NCI-H1092 treated with DMSO at 0.1 percent for 48 hours (cell line): ENCODE measurements at regions not wholly inside any gene's neighbourhood (a gene's known extent, or its start where the extent isn't known, plus 50 kb on each side); places are given as distances from the start of the nearest gene placed in this dataset.
"Not testable (repeated sequence)": the region's sequence is repeated elsewhere in the genome, so short reads cannot be mapped to it uniquely, and the experiment has no call there.

Experiments used
- DNase-seq: peaks from one replicate; lab custom pipeline; 2025; lab: John Stamatoyannopoulos, UW

DNA sequence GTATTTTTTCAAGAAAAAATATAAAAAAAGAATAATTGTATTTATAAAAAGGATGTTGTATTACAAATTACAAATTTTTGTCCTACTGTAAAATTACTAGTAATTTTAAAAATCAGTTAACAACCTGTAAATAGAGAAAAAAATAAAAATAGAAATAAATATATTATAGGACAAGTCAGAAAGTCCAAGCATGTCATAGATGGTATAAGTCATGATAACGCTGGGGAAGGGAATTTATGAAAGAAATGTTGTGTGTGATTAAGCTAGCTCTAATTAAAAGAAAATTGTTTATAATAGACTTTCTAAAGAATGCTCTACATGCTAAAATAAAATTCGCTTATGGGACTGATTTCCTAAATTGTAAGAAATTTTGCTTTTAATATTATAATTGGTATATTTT lies 2329.9 kb downstream of the ARAP2 start:
- no peak for DNase-seq

DNA sequence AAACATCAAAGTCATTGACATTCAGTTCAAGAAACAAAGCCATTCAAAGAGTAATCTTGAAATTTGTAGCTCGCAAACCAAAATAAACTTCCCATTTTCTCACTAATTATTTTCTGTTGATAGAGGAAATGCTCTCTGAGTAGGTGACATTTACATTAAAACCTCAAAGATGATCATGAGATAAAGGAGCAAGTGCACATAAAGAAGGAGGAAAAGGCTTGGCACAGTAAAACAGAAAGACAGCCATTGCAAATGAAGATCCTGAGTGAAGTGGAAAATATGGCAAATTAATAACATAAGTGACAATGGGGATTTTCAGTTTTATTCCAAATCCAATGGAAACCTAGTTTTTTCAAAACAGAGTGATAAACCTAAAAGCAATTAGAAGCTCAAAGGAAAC lies 2320.8 kb downstream of the ARAP2 start:
- DNase-seq, result no peak

DNA sequence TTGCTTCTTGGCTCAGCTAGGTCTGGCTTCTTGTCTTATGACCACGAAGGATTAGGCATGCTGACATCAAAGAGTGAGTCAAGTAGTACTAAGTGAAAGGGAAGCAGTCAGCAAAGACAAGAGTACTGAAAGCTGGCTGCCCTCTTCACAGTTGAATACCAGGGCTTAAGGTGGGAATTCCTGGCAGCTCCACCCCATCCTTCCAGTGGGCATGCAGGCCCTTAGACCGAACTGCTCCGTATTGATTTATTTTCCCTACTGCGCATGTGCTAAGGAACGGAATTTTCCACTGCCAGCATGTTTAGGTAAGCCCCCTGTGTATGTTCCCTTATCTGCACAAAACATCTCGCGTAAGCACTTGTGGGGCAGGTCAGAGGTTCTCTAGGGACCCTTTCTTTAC lies 2320.1 kb downstream of the ARAP2 start:
- no peak for DNase-seq

DNA sequence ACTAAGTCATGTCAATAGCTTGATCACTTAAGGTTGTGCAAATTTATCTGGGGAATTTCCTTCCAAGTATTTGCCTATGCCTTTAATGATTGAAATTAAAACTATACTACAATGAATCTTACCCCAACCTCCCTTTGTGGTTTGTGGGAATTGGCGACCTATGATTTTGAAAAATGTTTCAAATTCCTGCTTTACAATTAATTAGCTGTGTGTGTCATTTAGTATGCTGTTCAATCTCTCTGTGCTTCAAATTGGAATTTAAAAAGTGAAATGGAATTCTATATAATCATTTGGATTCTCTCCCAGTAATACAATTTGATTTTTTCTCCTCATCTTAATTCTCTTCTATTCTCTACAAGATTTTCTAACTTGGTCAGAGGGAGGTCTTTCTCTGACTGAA lies 2319.5 kb downstream of the ARAP2 start:
- no peak for DNase-seq

DNA sequence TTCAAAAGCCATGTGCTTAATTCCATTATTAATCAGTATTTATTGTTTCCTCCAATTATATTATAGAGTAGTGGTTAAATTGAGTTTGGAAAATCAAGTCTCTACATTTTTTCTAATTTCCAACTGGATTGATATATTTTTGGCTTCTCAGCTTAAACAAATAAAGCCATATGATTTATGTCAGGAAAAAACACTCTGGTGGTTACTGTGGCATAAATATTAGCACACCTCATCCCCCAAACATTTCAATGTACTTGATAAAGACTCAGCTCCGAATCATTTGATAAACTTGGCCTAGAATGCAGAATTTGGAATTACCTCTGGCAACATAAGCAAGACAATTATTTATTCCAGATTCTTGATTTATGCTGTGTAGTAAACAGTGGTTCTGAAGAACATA lies 2313.8 kb downstream of the ARAP2 start:
- DNase-seq, result no peak

DNA sequence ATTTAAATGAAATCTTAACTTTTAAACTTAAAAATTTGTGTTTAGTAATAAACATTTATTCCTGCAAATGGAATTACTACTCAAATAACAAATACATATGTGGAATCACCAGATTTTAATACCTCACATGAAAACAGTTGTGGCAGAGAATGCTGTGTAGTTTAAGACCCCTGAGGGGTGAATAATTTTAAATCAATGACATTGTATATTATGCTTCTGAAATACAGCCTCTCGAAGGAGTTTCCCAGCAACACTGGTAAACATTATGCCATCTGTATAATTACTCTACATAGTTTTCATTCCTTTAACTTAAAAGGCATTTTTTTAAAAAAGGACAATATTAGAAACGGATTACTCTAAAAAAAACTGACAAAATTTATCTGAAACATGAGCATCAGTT lies 2313.3 kb downstream of the ARAP2 start:
- DNase-seq, result no peak

DNA sequence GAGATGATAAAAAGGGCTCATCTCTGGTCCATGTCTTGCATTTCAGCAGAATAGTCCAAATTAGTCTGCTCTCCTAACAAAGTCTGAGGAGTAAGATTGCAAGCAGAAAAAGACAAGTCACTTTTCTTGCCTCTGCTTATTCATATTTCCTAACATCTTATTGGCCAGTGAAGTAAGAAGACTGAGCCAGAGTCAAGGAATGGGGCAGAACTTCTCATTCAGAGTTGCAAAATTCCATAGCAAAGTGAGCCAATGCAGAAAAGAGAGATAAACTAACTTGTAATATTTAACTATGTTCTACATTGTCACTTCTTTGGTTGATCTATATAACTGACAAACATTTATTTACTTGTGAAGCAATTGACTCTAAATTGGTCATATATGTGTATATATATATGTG lies 2304.0 kb downstream of the ARAP2 start:
- DNase-seq, result no peak

DNA sequence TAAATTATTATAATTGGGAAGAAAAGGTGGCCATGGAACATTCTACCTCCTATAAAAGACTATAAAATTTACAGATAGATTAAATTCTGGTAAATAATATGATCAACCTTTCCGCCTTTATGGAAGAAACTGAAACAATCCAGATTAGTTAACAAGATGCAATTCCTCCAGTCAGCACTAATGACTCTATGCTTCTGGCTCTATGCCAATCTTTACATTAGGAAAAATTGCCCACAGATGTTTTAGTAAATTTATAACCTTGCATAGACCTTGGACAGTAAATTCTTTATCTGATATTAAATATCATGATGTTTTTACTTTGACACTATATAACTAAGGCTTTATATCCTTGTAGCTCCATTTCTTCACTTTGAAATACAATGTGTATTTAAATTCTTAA lies 2302.5 kb downstream of the ARAP2 start:
- no peak for DNase-seq

DNA sequence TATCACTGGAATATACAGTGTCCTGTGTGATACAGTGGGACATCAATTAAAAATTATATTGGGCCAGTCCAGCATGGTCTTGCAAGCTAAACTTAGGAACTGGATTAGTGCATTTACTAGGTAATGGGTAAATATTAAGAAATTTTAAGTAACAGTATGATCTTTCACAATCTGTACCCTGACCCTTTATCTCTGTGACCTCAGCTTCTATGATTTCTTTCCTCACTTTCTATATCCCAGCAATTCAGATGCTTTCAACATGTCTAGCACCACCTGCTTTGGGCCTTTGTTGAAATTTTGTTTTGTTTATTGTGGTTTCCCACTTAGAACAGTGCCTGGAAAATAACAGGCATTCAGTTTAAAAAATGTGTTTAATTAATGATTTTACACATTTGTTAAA lies 2295.4 kb downstream of the ARAP2 start:
- no peak for DNase-seq

DNA sequence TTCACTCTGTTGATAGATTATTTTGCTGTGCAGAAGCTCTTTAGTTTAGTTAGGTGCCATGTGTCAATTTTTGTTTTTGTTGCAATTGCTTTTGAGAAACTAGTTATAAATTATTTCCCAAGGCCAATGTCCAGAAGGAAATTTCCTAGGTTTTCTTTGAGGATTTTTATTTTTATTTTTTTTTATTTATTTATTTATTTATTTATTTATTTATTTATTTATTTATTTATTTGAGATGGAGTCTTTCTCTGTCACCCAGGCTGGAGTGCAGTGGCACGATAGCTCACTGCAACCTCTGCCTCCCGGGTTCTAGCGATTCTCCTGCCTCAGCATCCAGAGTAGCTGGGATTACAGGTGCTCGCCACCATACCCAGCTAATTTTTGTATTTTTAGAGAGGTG lies 2290.5 kb downstream of the ARAP2 start:
- not testable (repeated sequence) for DNase-seq

DNA sequence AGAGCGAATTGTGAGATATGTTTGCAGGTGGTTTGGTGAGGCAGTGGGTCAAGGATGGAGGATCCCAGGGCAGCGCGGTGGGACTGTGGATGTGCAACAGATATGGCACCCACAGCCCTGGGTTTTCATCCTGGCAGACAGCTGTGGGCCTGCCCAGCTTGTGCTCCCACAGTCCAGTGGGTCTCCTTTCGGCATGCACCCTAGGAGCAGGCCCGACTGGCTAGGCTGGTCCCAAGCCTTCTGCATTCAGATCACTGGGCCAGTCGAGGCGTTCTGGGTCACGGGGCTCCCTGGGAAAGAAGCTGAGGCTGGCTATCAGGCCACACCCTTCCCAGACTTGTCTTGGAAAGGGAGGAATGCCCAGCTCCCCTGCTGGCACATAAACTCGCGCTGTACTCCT lies 2289.6 kb downstream of the ARAP2 start:
- DNase-seq, result no peak

DNA sequence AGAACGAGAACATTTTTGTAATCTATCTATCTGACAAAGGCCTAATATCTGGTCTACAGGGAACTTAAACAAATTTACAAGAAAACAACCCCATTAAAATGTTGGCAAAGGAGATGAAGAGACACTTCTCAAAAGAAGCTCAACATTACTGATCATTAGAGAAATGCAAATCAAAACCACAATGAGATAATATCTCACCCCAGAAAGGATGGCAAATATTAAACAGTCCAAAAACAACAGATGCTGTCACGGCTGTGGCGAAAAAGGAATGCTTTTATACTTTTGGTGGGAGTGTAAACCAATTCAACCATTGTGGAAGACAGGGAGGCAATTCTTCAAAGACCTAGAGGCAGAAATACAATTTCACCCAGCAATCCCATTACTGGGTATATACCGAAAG lies 2284.8 kb downstream of the ARAP2 start:
- DNase-seq, result no peak

DNA sequence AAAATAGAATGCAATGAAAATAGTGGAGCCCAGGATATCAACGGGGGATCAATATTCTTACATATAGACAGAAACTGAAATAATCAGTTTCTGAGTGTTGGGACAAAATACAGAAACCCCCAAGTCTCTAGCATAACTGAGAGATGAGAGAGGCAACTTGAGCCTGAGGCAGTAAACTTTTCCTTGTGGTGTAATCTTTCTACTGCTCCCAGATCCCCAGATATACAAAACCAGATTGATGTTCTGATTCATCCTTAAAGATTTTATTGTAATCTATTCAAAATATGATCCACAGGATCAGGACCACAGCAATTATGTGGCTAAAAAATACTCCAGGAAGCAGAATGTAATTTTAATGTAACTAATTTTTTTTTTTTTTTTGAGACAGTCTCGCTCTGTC lies 2282.6 kb downstream of the ARAP2 start:
- DNase-seq, result no peak

DNA sequence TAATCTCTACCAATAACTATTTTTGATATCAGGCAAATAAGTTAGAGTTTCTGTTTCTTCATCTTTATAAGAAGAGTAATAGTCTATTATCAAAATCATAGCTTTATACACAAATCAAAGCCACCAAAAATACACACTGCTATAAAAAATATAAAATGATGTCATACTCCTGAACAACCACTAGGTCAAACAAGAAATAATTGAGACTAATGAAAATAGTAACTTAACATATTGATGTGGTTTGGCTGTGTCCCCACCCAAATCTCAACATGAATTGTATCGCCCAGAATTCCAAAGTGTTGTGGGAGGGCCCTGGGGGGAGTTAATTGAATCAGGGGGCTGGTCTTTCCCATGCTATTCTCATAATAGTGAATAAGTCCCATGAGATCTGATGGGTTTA lies 2277.5 kb downstream of the ARAP2 start:
- DNase-seq, result no peak

DNA sequence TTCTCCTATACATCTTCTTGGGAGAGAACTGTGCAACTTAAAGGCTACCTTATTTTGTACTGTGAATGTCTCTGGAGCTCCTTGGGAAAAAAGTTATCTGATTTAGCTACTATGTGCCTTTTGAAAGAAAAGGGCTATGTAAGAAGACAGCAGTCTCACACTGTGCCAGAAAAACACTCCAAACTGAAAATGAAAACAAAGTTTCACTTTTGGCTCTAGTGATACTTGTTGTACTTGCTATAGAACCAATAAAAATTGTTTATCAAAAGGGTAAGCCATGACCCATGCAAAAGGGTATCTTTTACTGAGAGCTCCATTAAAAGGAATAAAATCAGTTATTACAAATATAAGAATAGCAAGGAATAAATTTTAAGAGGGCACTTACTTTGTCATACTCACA lies 2270.0 kb downstream of the ARAP2 start:
- no peak for DNase-seq

DNA sequence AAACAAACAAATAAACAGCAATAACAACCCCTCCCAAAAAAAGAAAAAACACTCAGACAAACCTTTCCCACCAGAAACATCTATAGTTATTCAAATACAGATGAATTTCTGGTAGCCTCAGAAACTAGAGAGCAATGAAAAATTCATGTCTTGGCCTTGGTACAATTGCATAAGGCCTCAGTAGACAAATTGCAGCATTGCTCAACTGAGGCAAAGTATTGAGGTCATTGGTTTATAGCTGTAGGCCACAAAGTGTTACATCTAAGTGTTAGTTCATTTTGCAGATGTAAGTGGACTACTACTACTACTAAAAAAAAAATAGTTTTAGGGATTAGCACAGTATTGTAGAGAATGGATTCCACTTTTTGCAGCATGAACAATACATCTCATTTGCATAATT lies 2268.3 kb downstream of the ARAP2 start:
- no peak for DNase-seq

DNA sequence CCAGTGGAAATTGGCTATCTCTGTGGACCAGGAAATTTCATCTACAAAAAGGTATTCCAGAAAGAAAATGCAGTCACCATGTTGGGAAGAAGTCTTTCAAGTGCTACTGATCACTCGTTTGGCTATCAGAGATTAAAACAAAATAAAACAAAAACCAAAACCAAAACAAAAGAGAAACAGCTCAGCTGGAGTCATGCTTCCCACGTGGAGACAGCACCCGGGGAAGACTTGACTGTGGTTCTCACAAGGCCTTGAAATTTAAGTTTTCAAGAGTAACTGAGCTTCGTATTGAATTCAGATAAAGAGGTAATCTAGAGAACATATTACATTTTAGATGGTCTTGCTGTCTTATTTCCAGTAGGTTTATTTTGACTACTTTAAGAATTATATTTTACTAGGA lies 2264.5 kb downstream of the ARAP2 start:
- DNase-seq, result not testable (repeated sequence)

DNA sequence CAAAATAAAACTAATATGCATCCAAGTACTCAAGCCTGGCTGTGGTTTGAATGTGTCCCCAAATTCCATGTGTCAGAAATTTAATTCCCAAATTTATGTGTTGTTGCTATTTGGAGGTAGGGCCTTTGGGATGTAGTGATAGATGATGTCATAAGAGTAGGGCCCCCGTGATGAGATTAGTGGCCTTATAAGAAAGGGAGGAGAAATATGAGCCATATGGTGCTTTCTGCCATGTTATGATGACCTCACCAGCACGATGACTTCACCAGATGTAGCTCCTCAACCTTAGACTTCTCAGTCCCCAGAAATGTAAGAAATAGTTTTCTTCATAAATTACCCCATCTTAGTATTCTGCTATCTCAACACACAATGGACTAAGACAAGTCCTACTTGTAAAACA lies 2264.0 kb downstream of the ARAP2 start:
- DNase-seq, result no peak

DNA sequence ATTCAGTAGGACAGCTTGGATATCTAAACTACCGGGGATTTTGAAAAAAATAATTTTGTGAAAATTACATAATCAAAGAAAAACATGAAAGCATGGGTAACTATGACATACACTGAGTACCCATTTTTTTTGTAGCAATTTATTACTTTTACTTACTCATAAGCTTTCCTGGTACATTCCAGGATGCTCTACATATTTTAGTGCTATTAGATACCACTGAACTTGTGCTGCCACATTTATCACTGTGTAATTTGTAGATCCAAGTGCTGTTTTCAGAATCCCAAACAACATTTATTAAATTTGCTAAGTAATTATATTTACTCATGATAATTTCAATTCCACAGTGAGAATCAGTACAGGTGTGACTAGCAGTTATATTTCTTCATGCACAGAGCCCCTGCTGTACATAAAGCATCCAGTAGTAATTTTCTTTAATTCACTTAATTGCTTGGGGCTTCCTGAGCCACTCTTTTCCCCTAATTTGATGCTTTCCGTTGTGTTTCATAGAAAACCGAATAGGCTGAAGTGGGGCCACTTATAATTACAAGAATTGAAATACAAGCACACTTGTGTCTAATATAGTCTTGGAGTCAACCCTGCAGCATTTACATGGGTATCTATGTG lies 2254.4 kb downstream of the ARAP2 start:
- DNase-seq, result peak; percentile 5

DNA sequence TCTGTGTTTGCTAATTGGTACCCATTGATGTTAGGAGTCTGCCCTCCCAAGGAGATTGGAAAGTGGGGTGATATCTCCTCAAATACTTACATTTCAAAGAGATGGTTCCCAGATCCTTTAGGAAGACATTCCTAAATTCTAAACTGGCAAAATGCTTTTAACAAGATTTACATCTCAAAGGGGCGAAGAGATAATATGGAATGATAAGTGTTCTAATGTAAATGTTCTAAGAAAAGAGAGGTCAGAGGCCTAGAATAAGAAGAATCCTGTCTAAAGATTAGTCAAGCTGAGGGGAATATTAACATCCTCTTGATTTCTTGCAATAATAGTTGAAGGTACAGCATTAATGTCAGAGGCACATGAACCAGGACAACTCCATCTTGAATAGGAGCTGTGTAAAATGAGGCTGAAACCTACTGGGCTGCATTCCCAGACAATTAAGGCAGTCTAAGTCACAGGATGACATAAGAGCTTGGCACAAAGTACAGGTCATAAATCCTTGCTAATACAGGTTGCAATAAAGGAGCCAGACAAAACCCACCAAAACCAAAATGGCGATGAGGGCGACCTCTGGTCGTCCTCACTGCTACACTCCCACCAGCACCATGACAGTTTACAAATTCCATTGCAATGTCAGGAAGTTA lies 2248.1 kb downstream of the ARAP2 start:
- no peak for DNase-seq

DNA sequence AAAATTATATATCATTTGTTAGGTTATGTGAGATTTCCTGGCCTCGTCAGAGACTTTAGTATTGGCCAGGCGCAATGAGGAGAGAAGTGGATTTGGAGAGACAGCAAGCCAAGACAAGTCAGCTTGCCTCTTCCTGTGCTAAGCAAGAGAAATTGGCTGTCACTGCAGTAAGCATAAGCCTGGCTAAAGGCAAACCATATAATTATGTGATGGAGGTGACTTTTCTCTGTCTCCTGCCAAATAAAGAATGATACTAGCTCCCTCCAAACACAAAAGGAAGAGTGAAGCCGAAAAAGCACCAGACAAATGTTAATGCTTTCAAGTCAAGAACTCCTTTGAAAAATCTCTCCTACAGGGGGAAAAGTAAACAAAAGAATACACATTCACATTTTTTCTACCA lies 2246.0 kb downstream of the ARAP2 start:
- DNase-seq, result no peak

DNA sequence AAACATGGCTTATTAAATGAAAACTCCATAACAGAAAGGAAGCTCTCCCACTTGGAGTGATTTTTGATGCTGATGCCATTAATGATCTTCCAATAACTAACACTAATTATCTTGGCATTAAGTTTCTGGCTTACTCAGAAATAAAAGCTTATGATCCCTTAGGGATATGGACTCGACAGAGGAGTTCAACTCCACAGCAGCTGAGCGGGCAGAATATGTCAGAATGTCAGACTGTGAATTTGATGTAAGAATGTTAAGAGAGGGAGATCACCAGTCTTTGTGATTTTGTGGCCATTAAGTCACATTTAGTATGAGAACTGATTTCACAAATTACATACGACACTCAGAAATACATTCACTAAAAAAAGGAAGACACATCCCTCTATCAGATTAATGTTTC lies 2244.0 kb downstream of the ARAP2 start:
- no peak for DNase-seq

DNA sequence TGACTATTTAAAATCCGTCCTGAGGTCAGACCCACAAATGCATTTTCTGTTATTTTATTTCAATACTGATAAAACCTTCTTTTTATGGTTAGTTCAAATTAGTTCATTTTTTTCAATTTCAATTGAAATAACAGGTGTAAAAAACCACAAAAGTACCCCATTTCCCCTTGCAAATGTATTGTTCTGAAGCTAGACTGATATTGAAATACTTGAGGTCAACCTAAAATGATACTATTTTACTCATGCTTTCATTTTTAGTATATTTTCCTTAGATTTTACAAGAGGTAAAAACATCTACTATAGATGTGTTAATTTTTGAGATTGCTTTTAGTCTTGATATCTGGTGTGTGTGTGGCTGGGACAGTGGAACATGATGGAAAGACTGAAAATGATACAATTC lies 2237.8 kb downstream of the ARAP2 start:
- not testable (repeated sequence) for DNase-seq

DNA sequence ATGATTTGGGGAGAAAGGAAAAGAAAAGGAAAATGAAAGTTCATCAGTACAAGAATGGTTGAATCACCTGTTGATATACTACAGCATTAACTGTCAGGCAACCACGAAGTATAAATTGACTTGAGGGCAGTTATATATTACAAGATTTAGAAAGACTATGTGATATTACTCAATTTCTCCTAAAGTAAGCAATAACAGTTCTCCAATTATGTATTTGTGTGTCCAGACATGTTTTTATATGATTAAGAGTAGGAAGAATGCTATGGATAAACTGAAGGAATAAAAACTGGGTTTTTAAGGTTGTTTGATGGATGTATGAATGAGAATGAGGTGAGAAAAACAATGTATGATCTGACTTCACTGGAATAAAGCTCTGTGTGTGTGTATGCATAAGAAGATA lies 2234.4 kb downstream of the ARAP2 start:
- no peak for DNase-seq
